Thyroid gland (tissue), 4 donors: ENCODE measurements at regions not wholly inside any gene's neighbourhood (a gene's known extent, or its start where the extent isn't known, plus 50 kb on each side); places are given as distances from the start of the nearest gene placed in this dataset.

ENCODE experiments used
- DNase-seq, 2 donors: peaks; one replicate each; pipeline ENCODE4 v3.0.0-alpha.2; 2019
- H3K27ac ChIP-seq, 3 donors: fragments of 200-600 bp; sonication (generic); 1 replicate in 2 of 3; 2 replicates in 1 of 3; pipeline ENCODE4 v1.5.1; 2016 to 2019; ENCODE audit warnings: mild to moderate bottlenecking in 1 of 3, moderate library complexity in 1 of 3
- H3K27me3 ChIP-seq: fragments of 200-600 bp; sonication (generic); one replicate; pipeline ENCODE4 v1.5.1; 2019
- H3K36me3 ChIP-seq, 2 donors: fragments of 200-600 bp; sonication (generic); one replicate each; pipeline ENCODE4 v1.5.1; 2016 to 2019
- H3K4me1 ChIP-seq, 2 donors: fragments of 200-600 bp; sonication (generic); one replicate each; pipeline ENCODE4 v1.5.1; 2017 to 2019
- H3K4me3 ChIP-seq, 3 donors: fragments of 200-600 bp; sonication (generic); replicated peaks in 1 of 3; 1 replicate in 2 of 3; 2 replicates in 1 of 3; pipeline ENCODE4 v1.5.1; 2016; ENCODE audit warnings: mild to moderate bottlenecking in 1 of 3
- H3K9me3 ChIP-seq: fragments of 200-600 bp; sonication (generic); one replicate; pipeline ENCODE4 v1.5.1; 2017
- POLR2A ChIP-seq, 2 donors: fragments of 450-650 bp; IDR thresholded peaks; one replicate each; pipeline ENCODE4 v1.6.1; 2017; ENCODE audit warnings: antibody characterized with exemption in 2 of 2, mild to moderate bottlenecking in 2 of 2, moderate library complexity in 1 of 2
- WGBS, 2 donors: methylation state at CpG; one replicate each; pipeline ENCODE4 v1.1.5; 2017; 5-methylcytosine and 5-hydroxymethylcytosine counted together
- intact Hi-C: fragments of 100-400 bp; cut with DNase I; formaldehyde crosslinking; loops from one replicate; pipeline ENCODE4 v1.15.1; 2023
- TF ChIP-seq, protein P1 (sequence below), 6 experiments: fragments of 200-600 bp in 3 of 6; fragments of 450-650 bp in 3 of 6; sonication (generic) in 3 of 6; IDR thresholded peaks; one replicate each; pipeline ENCODE4 v1.5.1; 2016 to 2019; ENCODE audit warnings: antibody characterized with exemption in 6 of 6, mild to moderate bottlenecking in 2 of 6, inconsistent platforms in 1 of 6, moderate library complexity in 1 of 6

DNA sequence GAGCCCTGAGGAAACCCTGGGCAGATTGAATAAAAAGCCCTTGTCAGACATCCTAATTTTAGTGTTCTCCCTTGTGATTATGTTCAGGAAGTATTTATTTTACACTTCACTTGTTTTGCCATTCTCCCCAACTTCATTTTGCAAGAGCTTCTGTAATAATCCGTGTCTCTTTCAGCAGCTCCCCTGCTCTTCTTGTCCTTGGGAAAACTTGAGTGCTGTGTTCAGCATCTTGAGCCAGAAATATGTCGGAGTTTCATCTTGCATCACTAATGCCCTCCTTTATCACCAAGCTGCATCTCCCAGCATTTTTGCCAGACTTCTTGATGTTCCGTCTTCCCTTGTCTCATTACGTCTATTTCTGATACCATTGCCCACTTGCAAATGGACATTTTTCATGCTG, 486.5 kb upstream of the EEF2KMT start:
- H3K9me3 ChIP-seq = no peaks in the 10 kb centered on the region
- no peaks in the 10 kb centered on the region for H3K4me1 ChIP-seq
- TF ChIP-seq, protein P1, sequence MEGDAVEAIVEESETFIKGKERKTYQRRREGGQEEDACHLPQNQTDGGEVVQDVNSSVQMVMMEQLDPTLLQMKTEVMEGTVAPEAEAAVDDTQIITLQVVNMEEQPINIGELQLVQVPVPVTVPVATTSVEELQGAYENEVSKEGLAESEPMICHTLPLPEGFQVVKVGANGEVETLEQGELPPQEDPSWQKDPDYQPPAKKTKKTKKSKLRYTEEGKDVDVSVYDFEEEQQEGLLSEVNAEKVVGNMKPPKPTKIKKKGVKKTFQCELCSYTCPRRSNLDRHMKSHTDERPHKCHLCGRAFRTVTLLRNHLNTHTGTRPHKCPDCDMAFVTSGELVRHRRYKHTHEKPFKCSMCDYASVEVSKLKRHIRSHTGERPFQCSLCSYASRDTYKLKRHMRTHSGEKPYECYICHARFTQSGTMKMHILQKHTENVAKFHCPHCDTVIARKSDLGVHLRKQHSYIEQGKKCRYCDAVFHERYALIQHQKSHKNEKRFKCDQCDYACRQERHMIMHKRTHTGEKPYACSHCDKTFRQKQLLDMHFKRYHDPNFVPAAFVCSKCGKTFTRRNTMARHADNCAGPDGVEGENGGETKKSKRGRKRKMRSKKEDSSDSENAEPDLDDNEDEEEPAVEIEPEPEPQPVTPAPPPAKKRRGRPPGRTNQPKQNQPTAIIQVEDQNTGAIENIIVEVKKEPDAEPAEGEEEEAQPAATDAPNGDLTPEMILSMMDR (IDR thresholded peaks at IDR 0.05) = no peak
- TF ChIP-seq POLR2A (IDR thresholded peaks at IDR 0.05) = no peak
- 78 to 81% methylated on average over 4 of the region's 4 CpGs for WGBS, 2 donors
- no peak overlapping the region for H3K4me3 ChIP-seq
- DNase-seq = no peak
- intact Hi-C loops = no loop called here
- no peaks in the 10 kb centered on the region for H3K27me3 ChIP-seq
- no peak overlapping the region for H3K27ac ChIP-seq
- H3K36me3 ChIP-seq = no peaks in the 10 kb centered on the region

DNA sequence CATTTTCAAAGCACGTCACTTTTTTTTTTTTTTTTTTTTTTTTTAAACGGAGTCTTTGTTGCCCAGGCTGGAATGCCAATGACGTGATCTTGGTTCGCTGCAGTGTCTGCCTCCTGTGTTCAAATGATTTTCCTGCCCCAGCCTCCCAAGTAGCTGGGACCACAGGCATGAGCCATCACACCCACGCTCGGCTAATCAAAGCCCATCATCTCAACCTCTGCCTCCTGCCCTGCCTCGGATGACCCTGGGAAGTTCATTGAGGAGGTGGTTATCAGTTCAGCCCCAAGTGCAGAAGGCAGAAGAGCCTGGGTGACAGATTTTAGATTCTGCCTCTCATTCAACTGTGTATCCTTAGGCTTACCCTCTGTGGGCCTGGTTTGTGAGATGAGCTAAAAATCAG, 484.9 kb upstream of the EEF2KMT start:
- no peak for TF ChIP-seq POLR2A (IDR thresholded peaks at IDR 0.05)
- TF ChIP-seq, protein P1 (IDR thresholded peaks at IDR 0.05) = no peak
- intact Hi-C loops = no loop called here
- H3K9me3 ChIP-seq = no peaks in the 10 kb centered on the region
- DNase-seq = no peak
- no peaks in the 10 kb centered on the region for H3K36me3 ChIP-seq
- WGBS, 2 donors = 74 to 79% methylated on average over 7 of the region's 7 CpGs
- H3K4me3 ChIP-seq = no peak overlapping the region
- no peak overlapping the region for H3K27ac ChIP-seq
- H3K27me3 ChIP-seq = no peaks in the 10 kb centered on the region
- H3K4me1 ChIP-seq = no peaks in the 10 kb centered on the region

DNA sequence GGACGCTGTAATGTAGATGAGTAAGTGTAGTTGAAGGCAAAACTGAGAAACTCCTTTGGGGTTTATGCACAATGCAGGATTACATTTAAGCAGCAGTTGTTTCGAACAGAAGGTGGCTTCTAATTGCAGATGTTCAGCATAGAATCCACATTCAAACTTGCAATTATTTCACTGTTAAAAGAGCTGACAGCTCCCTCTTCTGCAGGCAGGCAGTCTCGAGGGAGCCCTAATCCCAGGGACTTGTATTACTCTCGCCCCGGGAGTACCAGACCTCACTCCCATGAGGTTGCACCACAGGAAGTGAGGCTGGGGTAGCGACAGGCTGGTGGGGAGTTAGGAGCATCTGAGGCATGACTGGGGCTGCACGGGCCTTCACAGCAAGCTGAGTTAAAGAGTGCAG, 484.3 kb upstream of the EEF2KMT start:
- no peaks in the 10 kb centered on the region for H3K9me3 ChIP-seq
- DNase-seq = no peak
- 59 to 66% methylated on average over 7 of the region's 7 CpGs for WGBS, 2 donors
- H3K36me3 ChIP-seq = no peaks in the 10 kb centered on the region
- no peaks in the 10 kb centered on the region for H3K4me1 ChIP-seq
- no peak overlapping the region for H3K4me3 ChIP-seq
- no peaks in the 10 kb centered on the region for H3K27me3 ChIP-seq
- no peak overlapping the region for H3K27ac ChIP-seq
- intact Hi-C loops = no loop called here
- TF ChIP-seq, protein P1 (IDR thresholded peaks at IDR 0.05) = no peak

DNA sequence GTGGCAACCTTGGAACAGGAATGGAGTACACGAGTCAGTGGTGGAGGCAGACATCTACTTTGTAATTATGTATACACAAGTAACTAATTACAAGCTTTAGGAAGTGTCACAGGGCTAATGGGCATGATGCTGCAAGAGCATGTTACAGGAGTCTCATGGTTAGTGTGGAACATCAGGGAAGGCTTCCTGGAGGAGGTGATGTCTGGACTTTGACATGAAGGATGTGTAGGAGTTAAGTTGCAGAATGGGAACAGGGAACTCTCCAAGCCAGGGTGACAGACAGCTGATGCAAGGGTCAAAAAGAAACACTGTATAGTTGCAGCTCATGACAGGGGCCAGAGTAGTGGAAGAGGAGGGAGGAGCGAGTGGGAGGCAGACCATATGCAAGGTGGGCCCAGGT, 483.8 kb upstream of the EEF2KMT start:
- no peaks in the 10 kb centered on the region for H3K9me3 ChIP-seq
- no peak for DNase-seq
- H3K4me3 ChIP-seq = no peak overlapping the region
- H3K27ac ChIP-seq = no peak overlapping the region
- TF ChIP-seq, protein P1 (IDR thresholded peaks at IDR 0.05) = no peak
- TF ChIP-seq POLR2A (IDR thresholded peaks at IDR 0.05) = no peak
- no peaks in the 10 kb centered on the region for H3K27me3 ChIP-seq
- no peaks in the 10 kb centered on the region for H3K36me3 ChIP-seq
- intact Hi-C loops = no loop called here
- 85 to 86% methylated on average over 2 of the region's 2 CpGs for WGBS, 2 donors
- no peaks in the 10 kb centered on the region for H3K4me1 ChIP-seq

DNA sequence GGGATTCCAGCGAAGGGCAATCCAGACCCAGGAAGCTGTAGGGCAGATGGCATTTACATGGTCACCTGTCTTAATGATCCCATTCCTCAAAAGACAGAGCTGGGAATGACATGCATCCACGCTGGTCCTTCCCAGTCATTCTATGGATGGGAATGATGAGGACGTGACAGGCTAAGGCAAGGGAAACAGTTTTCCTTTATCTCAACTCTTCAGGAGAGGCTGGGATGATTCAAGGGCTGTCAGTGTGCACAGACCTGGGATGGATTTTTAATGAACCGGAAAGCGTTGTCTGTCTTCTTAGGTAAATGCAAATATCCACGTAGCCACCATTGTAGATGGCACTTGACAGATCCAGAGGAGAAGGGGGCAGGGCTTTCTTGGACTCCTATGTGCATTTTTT, 483.2 kb upstream of the EEF2KMT start:
- TF ChIP-seq POLR2A (IDR thresholded peaks at IDR 0.05) = no peak
- TF ChIP-seq, protein P1 (IDR thresholded peaks at IDR 0.05) = no peak
- intact Hi-C loops = no loop called here
- Histone ChIP-seq H3K27ac (no peak overlapping the region), H3K9me3 (no peaks in the 10 kb centered on the region), H3K4me1 (no peaks in the 10 kb centered on the region), H3K4me3 (no peak overlapping the region), H3K27me3 (no peaks in the 10 kb centered on the region), H3K36me3 (no peaks in the 10 kb centered on the region)
- WGBS, 2 donors = 70 to 79% methylated on average over 6 of the region's 6 CpGs
- no peak for DNase-seq
